T-cell (primary cell): ENCODE measurements at regions not wholly inside any gene's neighbourhood (a gene's known extent, or its start where the extent isn't known, plus 50 kb on each side); places are given as distances from the start of the nearest gene placed in this dataset.

Source experiments
- ATAC-seq, 4 experiments: fragments of 200-7000 bp in 3 of 4; fragments of 150-1000 bp in 1 of 4; cut with Tn5 transposase; replicated peaks in 1 of 4; 1 replicate in 3 of 4; 2 replicates in 1 of 4; pipeline ENCODE4 v1.10.0; 2021; ENCODE audit warnings: moderate library complexity in 3 of 4, mild to moderate bottlenecking in 2 of 4, moderate number of reproducible peaks in 1 of 4
- CTCF ChIA-PET, 2 donors: fragments of 300-600 bp; sonication (Branson Sonifier 250); formaldehyde crosslinking; loops; one replicate each; lab custom pipeline; 2022; ENCODE audit warnings: antibody characterized with exemption in 2 of 2; lab: Charles Lee
- POLR2A ChIA-PET, 2 donors: fragments of 300-600 bp; sonication (Branson Sonifier 250); formaldehyde crosslinking; loops; one replicate each; lab custom pipeline; 2022; ENCODE audit warnings: antibody characterized with exemption in 2 of 2; lab: Charles Lee
- DNase-seq, 35 experiments: peaks; one replicate each; pipeline versions ENCODE4 v3.0.0 to v3.0.0-alpha.2; 2013 to 2023
- H3K27ac ChIP-seq: one replicate; pipeline ENCODE4 v1.5.1; 2013; ENCODE audit warnings: low read length
- H3K27me3 ChIP-seq, 2 experiments: replicated peaks in 1 of 2; 1 replicate in 1 of 2; 2 replicates in 1 of 2; pipeline versions ENCODE4 v1.6.1 to v1.7.0; 2013; ENCODE audit warnings: low read length in 1 of 2, mixed read lengths in 1 of 2; ENCODE audit not compliant: control insufficient read depth in 2 of 2, insufficient read depth in 2 of 2; ENCODE audit errors: extremely low read depth in 1 of 2
- H3K36me3 ChIP-seq, 2 donors: 1 replicate in 1 of 2; 2 replicates in 1 of 2; pipeline versions ENCODE4 v1.6.1 to v1.7.0; 2013; ENCODE audit warnings: low read length in 1 of 2; ENCODE audit not compliant: control insufficient read depth in 2 of 2, insufficient read depth in 1 of 2; ENCODE audit errors: extremely low read depth in 1 of 2
- H3K4me1 ChIP-seq, 2 experiments: 1 replicate in 1 of 2; 2 replicates in 1 of 2; pipeline versions ENCODE4 v1.6.1 to v1.7.0; 2013; ENCODE audit warnings: low read length in 2 of 2, mixed read lengths in 1 of 2; ENCODE audit not compliant: insufficient read depth in 2 of 2, control insufficient read depth in 1 of 2; ENCODE audit errors: extremely low read depth in 1 of 2
- H3K4me3 ChIP-seq, 2 donors: 1 replicate in 1 of 2; 2 replicates in 1 of 2; pipeline versions ENCODE4 v1.5.1 to v1.7.0; 2013; ENCODE audit warnings: mild to moderate bottlenecking in 2 of 2, low read length in 1 of 2, moderate library complexity in 1 of 2; ENCODE audit not compliant: control insufficient read depth in 1 of 2; ENCODE audit errors: extremely low read depth in 1 of 2
- H3K9me3 ChIP-seq: 2 replicates; pipeline ENCODE4 v1.7.0; 2013
- H3K27ac Mint-ChIP-seq, 2 donors: one replicate each; pipeline ENCODE4 v1.8.0; 2020 to 2021; ENCODE audit warnings: mild to moderate bottlenecking in 2 of 2, mixed read lengths in 2 of 2
- H3K27me3 Mint-ChIP-seq, 2 donors: one replicate each; pipeline ENCODE4 v1.8.0; 2021 to 2022; ENCODE audit warnings: mixed read lengths in 2 of 2
- H3K36me3 Mint-ChIP-seq: one replicate; pipeline ENCODE4 v1.8.0; 2021; ENCODE audit warnings: mixed read lengths
- H3K4me1 Mint-ChIP-seq, 3 donors: one replicate each; pipeline ENCODE4 v1.8.0; 2020 to 2022; ENCODE audit warnings: mixed read lengths in 3 of 3, mild to moderate bottlenecking in 1 of 3
- H3K4me3 Mint-ChIP-seq, 3 donors: one replicate each; pipeline ENCODE4 v1.8.0; 2020 to 2022; ENCODE audit warnings: mild to moderate bottlenecking in 3 of 3, mixed read lengths in 3 of 3, moderate library complexity in 3 of 3
- H3K9me3 Mint-ChIP-seq, 3 donors: one replicate each; pipeline ENCODE4 v1.8.0; 2020 to 2022; ENCODE audit warnings: mixed read lengths in 3 of 3
- WGBS: methylation state at CpG from one replicate; pipeline ENCODE4 v1.1.5; 2013; ENCODE audit warnings: missing lambda C conversion rate; ENCODE audit not compliant: insufficient coverage; 5-methylcytosine and 5-hydroxymethylcytosine counted together

- Mint-ChIP-seq H3K36me3 (no peaks in the 10 kb centered on the region), H3K4me3 (no peak overlapping the region), H3K9me3 (no peaks in the 10 kb centered on the region), H3K27me3 (peaks cover 8 to 14% of the 10 kb centered on the region in 2 donors), H3K4me1 (peaks cover 0 to 1% (median 0%) of the 10 kb centered on the region in 3 donors), H3K27ac (no peak overlapping the region)
- peaks cover 0 to 15% of the 10 kb centered on the region in 2 experiments for H3K27me3 ChIP-seq
- no peak overlapping the region for H3K4me3 ChIP-seq
- 67% methylated on average over 4 of the region's 4 CpGs for WGBS
- POLR2A ChIA-PET, result interaction anchor here in 1 of 2 donors (0.7 kb wide), 1 partner anchor 170 kb away, joined by 7 read pairs; no protein-coding TSS in a partner anchor
- no peaks in the 10 kb centered on the region for H3K9me3 ChIP-seq
- H3K27ac ChIP-seq, result no peak overlapping the region
- no peak for ATAC-seq
- CTCF ChIA-PET, result interaction anchor here in 1 of 2 donors (0.6 kb wide), 1 partner anchor 120 kb away, joined by 3 read pairs; no protein-coding TSS in a partner anchor
- DNase-seq, result no peak
- H3K36me3 ChIP-seq, result no peaks in the 10 kb centered on the region
- H3K4me1 ChIP-seq, result no peaks in the 10 kb centered on the region
Measured at GRCh38 chr12:95402096-95402495, 71.9 kb upstream of the METAP2 start.

- H3K27ac Mint-ChIP-seq, result no peak overlapping the region
- H3K4me1 ChIP-seq, result no peaks in the 10 kb centered on the region
Measured at GRCh38 chr12:95408201-95408600, 65.8 kb upstream of the METAP2 start.

GRCh38 chr12:95411057-95411456 is 62.9 kb upstream of the METAP2 start:
- Histone ChIP-seq H3K36me3 (no peaks in the 10 kb centered on the region), H3K4me1 (no peaks in the 10 kb centered on the region), H3K4me3 (no peak overlapping the region), H3K27ac (no peak overlapping the region), H3K27me3 (peaks cover 0 to 4% of the 10 kb centered on the region in 2 experiments), H3K9me3 (no peaks in the 10 kb centered on the region)
- ATAC-seq (no peak), DNase-seq (no peak)
- no peaks in the 10 kb centered on the region for H3K9me3 Mint-ChIP-seq
- H3K27ac Mint-ChIP-seq, result no peak overlapping the region
- no peaks in the 10 kb centered on the region for H3K4me1 Mint-ChIP-seq
- peaks cover 4 to 5% of the 10 kb centered on the region in 2 donors for H3K27me3 Mint-ChIP-seq
- WGBS, result 78% methylated on average over 2 of the region's 3 CpGs
- no peak overlapping the region for H3K4me3 Mint-ChIP-seq
- ChIA-PET POLR2A (interaction anchor here in 1 of 2 donors (0.8 kb wide), 1 partner anchor 66 kb away, joined by 3 read pairs; no protein-coding TSS in a partner anchor), CTCF (interaction anchor here in 1 of 2 donors (0.6 to 1.0 kb wide), 3 partner anchors 15 to 1874 kb away, joined by 3 to 5 read pairs (median 3); no protein-coding TSS in a partner anchor)
- no peaks in the 10 kb centered on the region for H3K36me3 Mint-ChIP-seq

More at GRCh38 chr12:95408201-95408600, 65.8 kb upstream of the METAP2 start:
- no peak overlapping the region for H3K4me3 Mint-ChIP-seq
- H3K9me3 ChIP-seq, result no peaks in the 10 kb centered on the region
- H3K4me1 Mint-ChIP-seq, result no peaks in the 10 kb centered on the region
- peaks cover 4 to 5% of the 10 kb centered on the region in 2 donors for H3K27me3 Mint-ChIP-seq
- no peak for ATAC-seq
- no peak overlapping the region for H3K27ac ChIP-seq
- WGBS, result 81% methylated on average over 8 of the region's 8 CpGs
- ChIA-PET CTCF (no interaction called here), POLR2A (no interaction called here)
- peaks cover 0 to 6% of the 10 kb centered on the region in 2 experiments for H3K27me3 ChIP-seq
- no peaks in the 10 kb centered on the region for H3K36me3 Mint-ChIP-seq
- no peaks in the 10 kb centered on the region for H3K9me3 Mint-ChIP-seq
- no peak overlapping the region for H3K4me3 ChIP-seq
- H3K36me3 ChIP-seq, result no peaks in the 10 kb centered on the region
- DNase-seq, result no peak

- Mint-ChIP-seq H3K9me3 (no peaks in the 10 kb centered on the region), H3K36me3 (no peaks in the 10 kb centered on the region), H3K27ac (no peak overlapping the region), H3K4me3 (no peak overlapping the region), H3K4me1 (no peaks in the 10 kb centered on the region), H3K27me3 (peaks cover 4 to 5% of the 10 kb centered on the region in 2 donors)
- Histone ChIP-seq H3K27me3 (peaks cover 0 to 4% of the 10 kb centered on the region in 2 experiments), H3K27ac (no peak overlapping the region), H3K4me1 (no peaks in the 10 kb centered on the region), H3K36me3 (no peaks in the 10 kb centered on the region), H3K4me3 (no peak overlapping the region), H3K9me3 (no peaks in the 10 kb centered on the region)
- ChIA-PET POLR2A (interaction anchor here in 1 of 2 donors (0.8 kb wide), 1 partner anchor 66 kb away, joined by 3 read pairs; no protein-coding TSS in a partner anchor), CTCF (interaction anchor here in 1 of 2 donors (1.0 kb wide), 1 partner anchor 15 kb away, joined by 3 read pairs; no protein-coding TSS in a partner anchor)
- DNase-seq (no peak), ATAC-seq (no peak)
- 80% methylated on average over 3 of the region's 3 CpGs for WGBS
Measured at GRCh38 chr12:95411466-95411865, 62.5 kb upstream of the METAP2 start.

- Mint-ChIP-seq H3K27ac (no peak overlapping the region), H3K4me3 (no peak overlapping the region), H3K9me3 (no peaks in the 10 kb centered on the region), H3K36me3 (no peaks in the 10 kb centered on the region), H3K4me1 (no peaks in the 10 kb centered on the region), H3K27me3 (peaks cover 5 to 6% of the 10 kb centered on the region in 2 donors)
- Histone ChIP-seq H3K9me3 (no peaks in the 10 kb centered on the region), H3K27ac (no peak overlapping the region), H3K36me3 (no peaks in the 10 kb centered on the region), H3K4me1 (no peaks in the 10 kb centered on the region), H3K27me3 (peaks cover 0 to 5% of the 10 kb centered on the region in 2 experiments), H3K4me3 (no peak overlapping the region)
- DNase-seq (no peak), ATAC-seq (no peak)
- ChIA-PET POLR2A (no interaction called here), CTCF (interaction anchor here in 1 of 2 donors (0.7 kb wide), 2 partner anchors 97 to 1031 kb away, joined by 3 read pairs; no protein-coding TSS in a partner anchor)
- WGBS, result 100% methylated on average over 1 of the region's 4 CpGs
Measured at GRCh38 chr12:95412482-95413311, 61.3 kb upstream of the METAP2 start.

GRCh38 chr12:95413576-95413975 is 60.4 kb upstream of the METAP2 start:
- peaks cover 0 to 3% of the 10 kb centered on the region in 2 experiments for H3K27me3 ChIP-seq
- no peak overlapping the region for H3K4me3 Mint-ChIP-seq
- no peak for DNase-seq
- ChIA-PET CTCF (interaction anchor here in 1 of 2 donors (0.7 kb wide), 1 partner anchor 1030 kb away, joined by 3 read pairs; no protein-coding TSS in a partner anchor), POLR2A (no interaction called here)
- no peak overlapping the region for H3K4me3 ChIP-seq
- no peak overlapping the region for H3K27ac ChIP-seq
- 100% methylated on average over 1 of the region's 3 CpGs for whole genome bisulfite sequencing
- H3K9me3 ChIP-seq, result no peaks in the 10 kb centered on the region
- H3K4me1 ChIP-seq, result no peaks in the 10 kb centered on the region
- H3K27me3 Mint-ChIP-seq, result peaks cover 0 to 4% of the 10 kb centered on the region in 2 donors
- H3K36me3 Mint-ChIP-seq, result no peaks in the 10 kb centered on the region
- H3K9me3 Mint-ChIP-seq, result no peaks in the 10 kb centered on the region
- no peak overlapping the region for H3K27ac Mint-ChIP-seq
- no peaks in the 10 kb centered on the region for H3K36me3 ChIP-seq
- no peaks in the 10 kb centered on the region for H3K4me1 Mint-ChIP-seq
- no peak for ATAC-seq
